ENCODE measurements at regions not wholly inside any gene's neighbourhood (a gene's known extent, or its start where the extent isn't known, plus 50 kb on each side); places are given as distances from the start of the nearest gene placed in this dataset.
"Not testable (repeated sequence)": the region's sequence is repeated elsewhere in the genome, so short reads cannot be mapped to it uniquely, and the experiment has no call there.

DNA sequence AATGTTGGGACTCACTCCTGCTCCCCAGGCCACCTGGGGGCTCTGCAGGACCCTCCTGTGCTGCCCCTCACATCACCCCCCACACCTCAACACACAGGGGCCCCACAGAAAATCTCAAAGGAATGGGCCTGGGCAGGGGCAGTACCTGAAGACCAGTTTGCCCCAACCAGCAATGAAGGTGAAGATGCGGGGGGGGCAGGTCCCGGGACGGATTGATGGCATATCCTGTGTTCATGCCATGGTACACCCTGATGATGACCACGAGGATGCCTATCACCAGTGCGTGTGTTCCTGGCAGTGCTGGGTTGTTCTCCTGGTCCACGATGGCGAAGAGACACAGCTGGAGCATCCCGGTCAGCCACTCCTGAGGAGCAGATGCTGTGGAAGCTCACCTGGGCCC lies 663.0 kb downstream of the FOXD4L5 start:
- 89 to 92% methylated on average over 4 of the region's 8 CpGs for WGBS, 2 donors
- H3K27ac ChIP-seq; H3K27me3 ChIP-seq; intact Hi-C loops (cut with DNase I); H3K4me1 ChIP-seq; H3K36me3 ChIP-seq; H3K9me3 ChIP-seq; H3K4me3 ChIP-seq; ATAC-seq: not testable (repeated sequence)
- DNase-seq: peak in 1 of 2 donors; percentile 9

All from heart right ventricle (tissue), 16 donors.